ENCODE measurements at regions not wholly inside any gene's neighbourhood (a gene's known extent, or its start where the extent isn't known, plus 50 kb on each side); places are given as distances from the start of the nearest gene placed in this dataset.
"Not testable (repeated sequence)": the region's sequence is repeated elsewhere in the genome, so short reads cannot be mapped to it uniquely, and the experiment has no call there.

DNA sequence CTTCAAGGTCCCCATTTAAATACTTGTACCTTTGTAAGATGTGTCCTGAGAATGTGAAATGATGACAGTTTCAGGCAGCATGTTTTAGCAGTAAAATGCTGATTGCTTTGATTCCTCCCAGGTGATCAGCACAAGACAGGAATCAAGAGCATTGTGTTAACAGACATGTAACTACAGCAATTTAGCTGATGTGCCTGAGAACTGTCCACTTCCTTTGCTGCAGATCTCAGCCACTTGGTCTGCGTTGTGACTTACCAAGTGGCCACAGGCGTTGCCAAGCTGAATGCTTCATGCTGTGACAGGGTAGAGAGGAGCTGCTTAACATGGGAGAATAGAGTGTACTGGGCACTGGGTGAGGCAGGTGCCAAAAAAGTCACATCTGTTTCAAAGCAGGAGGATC lies 767.0 kb upstream of the POU3F2 start:
- ATAC-seq, result no peak
- TF ChIP-seq BACH2 (CRISPR knock-in tag; IDR thresholded peaks at IDR 0.05; ENCODE audit: borderline replicate concordance) (no peak), RARB (CRISPR knock-in tag; IDR thresholded peaks at IDR 0.05) (no peak), ISL1 (CRISPR knock-in tag; IDR thresholded peaks at IDR 0.05) (no peak), GLIS3 (CRISPR knock-in tag; IDR thresholded peaks at IDR 0.05) (no peak), ZC3H10 (CRISPR knock-in tag; IDR thresholded peaks at IDR 0.05) (no peak), TOX (CRISPR knock-in tag; IDR thresholded peaks at IDR 0.05; ENCODE audit: borderline replicate concordance) (no peak), ZNF8 (CRISPR knock-in tag; IDR thresholded peaks at IDR 0.05) (no peak), ZFP3 (CRISPR knock-in tag; IDR thresholded peaks at IDR 0.05) (no peak), OSR1 (CRISPR knock-in tag; IDR thresholded peaks at IDR 0.05) (no peak), ESRRG (CRISPR knock-in tag; IDR thresholded peaks at IDR 0.05) (no peak), SNAI2 (CRISPR knock-in tag; IDR thresholded peaks at IDR 0.05) (no peak)
- TF ChIP-seq, protein P1, sequence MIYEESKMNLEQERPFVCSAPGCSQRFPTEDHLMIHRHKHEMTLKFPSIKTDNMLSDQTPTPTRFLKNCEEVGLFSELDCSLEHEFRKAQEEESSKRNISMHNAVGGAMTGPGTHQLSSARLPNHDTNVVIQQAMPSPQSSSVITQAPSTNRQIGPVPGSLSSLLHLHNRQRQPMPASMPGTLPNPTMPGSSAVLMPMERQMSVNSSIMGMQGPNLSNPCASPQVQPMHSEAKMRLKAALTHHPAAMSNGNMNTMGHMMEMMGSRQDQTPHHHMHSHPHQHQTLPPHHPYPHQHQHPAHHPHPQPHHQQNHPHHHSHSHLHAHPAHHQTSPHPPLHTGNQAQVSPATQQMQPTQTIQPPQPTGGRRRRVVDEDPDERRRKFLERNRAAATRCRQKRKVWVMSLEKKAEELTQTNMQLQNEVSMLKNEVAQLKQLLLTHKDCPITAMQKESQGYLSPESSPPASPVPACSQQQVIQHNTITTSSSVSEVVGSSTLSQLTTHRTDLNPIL (CRISPR knock-in tag; IDR thresholded peaks at IDR 0.05; ENCODE audit: low read depth), result no peak
- TF ChIP-seq, protein P2, sequence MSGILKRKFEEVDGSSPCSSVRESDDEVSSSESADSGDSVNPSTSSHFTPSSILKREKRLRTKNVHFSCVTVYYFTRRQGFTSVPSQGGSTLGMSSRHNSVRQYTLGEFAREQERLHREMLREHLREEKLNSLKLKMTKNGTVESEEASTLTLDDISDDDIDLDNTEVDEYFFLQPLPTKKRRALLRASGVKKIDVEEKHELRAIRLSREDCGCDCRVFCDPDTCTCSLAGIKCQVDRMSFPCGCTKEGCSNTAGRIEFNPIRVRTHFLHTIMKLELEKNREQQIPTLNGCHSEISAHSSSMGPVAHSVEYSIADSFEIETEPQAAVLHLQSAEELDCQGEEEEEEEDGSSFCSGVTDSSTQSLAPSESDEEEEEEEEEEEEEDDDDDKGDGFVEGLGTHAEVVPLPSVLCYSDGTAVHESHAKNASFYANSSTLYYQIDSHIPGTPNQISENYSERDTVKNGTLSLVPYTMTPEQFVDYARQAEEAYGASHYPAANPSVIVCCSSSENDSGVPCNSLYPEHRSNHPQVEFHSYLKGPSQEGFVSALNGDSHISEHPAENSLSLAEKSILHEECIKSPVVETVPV (CRISPR knock-in tag; IDR thresholded peaks at IDR 0.05), result no peak
- TF ChIP-seq, protein P3, sequence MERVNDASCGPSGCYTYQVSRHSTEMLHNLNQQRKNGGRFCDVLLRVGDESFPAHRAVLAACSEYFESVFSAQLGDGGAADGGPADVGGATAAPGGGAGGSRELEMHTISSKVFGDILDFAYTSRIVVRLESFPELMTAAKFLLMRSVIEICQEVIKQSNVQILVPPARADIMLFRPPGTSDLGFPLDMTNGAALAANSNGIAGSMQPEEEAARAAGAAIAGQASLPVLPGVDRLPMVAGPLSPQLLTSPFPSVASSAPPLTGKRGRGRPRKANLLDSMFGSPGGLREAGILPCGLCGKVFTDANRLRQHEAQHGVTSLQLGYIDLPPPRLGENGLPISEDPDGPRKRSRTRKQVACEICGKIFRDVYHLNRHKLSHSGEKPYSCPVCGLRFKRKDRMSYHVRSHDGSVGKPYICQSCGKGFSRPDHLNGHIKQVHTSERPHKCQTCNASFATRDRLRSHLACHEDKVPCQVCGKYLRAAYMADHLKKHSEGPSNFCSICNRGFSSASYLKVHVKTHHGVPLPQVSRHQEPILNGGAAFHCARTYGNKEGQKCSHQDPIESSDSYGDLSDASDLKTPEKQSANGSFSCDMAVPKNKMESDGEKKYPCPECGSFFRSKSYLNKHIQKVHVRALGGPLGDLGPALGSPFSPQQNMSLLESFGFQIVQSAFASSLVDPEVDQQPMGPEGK (CRISPR knock-in tag; IDR thresholded peaks at IDR 0.05; ENCODE audit: borderline replicate concordance), result no peak

DNA sequence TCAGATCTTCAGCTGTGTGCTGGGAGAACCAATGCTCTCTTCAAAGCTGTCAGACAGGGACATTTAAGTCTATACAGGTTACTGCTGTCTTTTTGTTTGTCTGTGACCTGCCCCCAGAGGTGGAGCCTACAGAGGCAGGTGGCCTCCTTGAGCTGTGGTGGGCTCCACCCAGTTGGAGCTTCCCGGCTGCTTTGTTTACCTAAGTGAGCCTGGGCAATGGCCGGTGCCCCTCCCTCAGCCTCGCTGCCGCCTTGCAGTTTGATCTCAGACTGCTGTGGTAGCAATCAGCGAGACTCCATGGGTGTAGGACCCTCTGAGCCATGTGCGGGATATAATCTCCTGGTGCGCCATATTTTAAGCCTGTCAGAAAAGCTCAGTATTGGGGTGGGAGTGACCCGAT lies 745.8 kb upstream of the POU3F2 start:
- ATAC-seq, result not testable (repeated sequence)

DNA sequence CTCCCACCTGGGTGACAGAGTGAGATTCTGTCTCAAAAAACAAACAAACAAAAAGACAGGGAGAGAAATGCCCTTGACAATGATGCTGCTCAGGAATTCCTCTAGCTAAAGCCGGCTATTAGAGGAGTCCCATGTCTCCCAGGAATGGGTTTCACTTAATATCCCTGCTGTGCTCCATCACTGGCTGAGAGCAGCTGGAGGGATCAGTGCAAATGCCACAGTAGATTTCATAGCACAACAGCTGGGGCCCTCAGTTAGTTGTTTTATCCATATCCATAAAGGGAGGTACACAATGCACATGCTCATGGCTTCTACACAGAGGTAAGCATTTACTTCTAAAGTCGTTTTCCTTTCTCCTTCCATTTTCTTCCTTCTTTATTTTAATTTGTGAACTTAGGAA lies 742.0 kb upstream of the POU3F2 start:
- ATAC-seq, result no peak
- TF ChIP-seq TOX (CRISPR knock-in tag; IDR thresholded peaks at IDR 0.05; ENCODE audit: borderline replicate concordance), result no peak
- TF ChIP-seq SNAI2 (CRISPR knock-in tag; IDR thresholded peaks at IDR 0.05), result no peak
- no peak for TF ChIP-seq ESRRG (CRISPR knock-in tag; IDR thresholded peaks at IDR 0.05)
- no peak for TF ChIP-seq OSR1 (CRISPR knock-in tag; IDR thresholded peaks at IDR 0.05)
- no peak for TF ChIP-seq ISL1 (CRISPR knock-in tag; IDR thresholded peaks at IDR 0.05)
- no peak for TF ChIP-seq ZC3H10 (CRISPR knock-in tag; IDR thresholded peaks at IDR 0.05)
- TF ChIP-seq, protein P3 (CRISPR knock-in tag; IDR thresholded peaks at IDR 0.05; ENCODE audit: borderline replicate concordance), result no peak
- no peak for TF ChIP-seq ZFP30 (CRISPR knock-in tag; IDR thresholded peaks at IDR 0.05)
- TF ChIP-seq, protein P4, sequence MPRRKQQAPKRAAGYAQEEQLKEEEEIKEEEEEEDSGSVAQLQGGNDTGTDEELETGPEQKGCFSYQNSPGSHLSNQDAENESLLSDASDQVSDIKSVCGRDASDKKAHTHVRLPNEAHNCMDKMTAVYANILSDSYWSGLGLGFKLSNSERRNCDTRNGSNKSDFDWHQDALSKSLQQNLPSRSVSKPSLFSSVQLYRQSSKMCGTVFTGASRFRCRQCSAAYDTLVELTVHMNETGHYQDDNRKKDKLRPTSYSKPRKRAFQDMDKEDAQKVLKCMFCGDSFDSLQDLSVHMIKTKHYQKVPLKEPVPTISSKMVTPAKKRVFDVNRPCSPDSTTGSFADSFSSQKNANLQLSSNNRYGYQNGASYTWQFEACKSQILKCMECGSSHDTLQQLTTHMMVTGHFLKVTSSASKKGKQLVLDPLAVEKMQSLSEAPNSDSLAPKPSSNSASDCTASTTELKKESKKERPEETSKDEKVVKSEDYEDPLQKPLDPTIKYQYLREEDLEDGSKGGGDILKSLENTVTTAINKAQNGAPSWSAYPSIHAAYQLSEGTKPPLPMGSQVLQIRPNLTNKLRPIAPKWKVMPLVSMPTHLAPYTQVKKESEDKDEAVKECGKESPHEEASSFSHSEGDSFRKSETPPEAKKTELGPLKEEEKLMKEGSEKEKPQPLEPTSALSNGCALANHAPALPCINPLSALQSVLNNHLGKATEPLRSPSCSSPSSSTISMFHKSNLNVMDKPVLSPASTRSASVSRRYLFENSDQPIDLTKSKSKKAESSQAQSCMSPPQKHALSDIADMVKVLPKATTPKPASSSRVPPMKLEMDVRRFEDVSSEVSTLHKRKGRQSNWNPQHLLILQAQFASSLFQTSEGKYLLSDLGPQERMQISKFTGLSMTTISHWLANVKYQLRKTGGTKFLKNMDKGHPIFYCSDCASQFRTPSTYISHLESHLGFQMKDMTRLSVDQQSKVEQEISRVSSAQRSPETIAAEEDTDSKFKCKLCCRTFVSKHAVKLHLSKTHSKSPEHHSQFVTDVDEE (CRISPR knock-in tag; IDR thresholded peaks at IDR 0.05), result no peak
- no peak for TF ChIP-seq BACH2 (CRISPR knock-in tag; IDR thresholded peaks at IDR 0.05; ENCODE audit: borderline replicate concordance)
- TF ChIP-seq, protein P5, sequence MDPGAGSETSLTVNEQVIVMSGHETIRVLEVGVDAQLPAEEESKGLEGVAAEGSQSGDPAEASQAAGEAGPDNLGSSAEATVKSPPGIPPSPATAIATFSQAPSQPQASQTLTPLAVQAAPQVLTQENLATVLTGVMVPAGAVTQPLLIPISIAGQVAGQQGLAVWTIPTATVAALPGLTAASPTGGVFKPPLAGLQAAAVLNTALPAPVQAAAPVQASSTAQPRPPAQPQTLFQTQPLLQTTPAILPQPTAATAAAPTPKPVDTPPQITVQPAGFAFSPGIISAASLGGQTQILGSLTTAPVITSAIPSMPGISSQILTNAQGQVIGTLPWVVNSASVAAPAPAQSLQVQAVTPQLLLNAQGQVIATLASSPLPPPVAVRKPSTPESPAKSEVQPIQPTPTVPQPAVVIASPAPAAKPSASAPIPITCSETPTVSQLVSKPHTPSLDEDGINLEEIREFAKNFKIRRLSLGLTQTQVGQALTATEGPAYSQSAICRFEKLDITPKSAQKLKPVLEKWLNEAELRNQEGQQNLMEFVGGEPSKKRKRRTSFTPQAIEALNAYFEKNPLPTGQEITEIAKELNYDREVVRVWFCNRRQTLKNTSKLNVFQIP (CRISPR knock-in tag; IDR thresholded peaks at IDR 0.05; ENCODE audit: borderline replicate concordance, low read depth), result no peak
- TF ChIP-seq TCF4 (CRISPR knock-in tag; IDR thresholded peaks at IDR 0.05; ENCODE audit: borderline replicate concordance), result no peak
- TF ChIP-seq ZNF8 (CRISPR knock-in tag; IDR thresholded peaks at IDR 0.05), result no peak
- TF ChIP-seq ARNTL (CRISPR knock-in tag; IDR thresholded peaks at IDR 0.05; ENCODE audit: borderline replicate concordance, low read depth), result no peak
- no peak for TF ChIP-seq PPARA (CRISPR knock-in tag; IDR thresholded peaks at IDR 0.05; ENCODE audit: borderline replicate concordance)
- no peak for TF ChIP-seq CSDC2 (CRISPR knock-in tag; IDR thresholded peaks at IDR 0.05)
- TF ChIP-seq ZNF565 (CRISPR knock-in tag; conservative IDR thresholded peaks at IDR 0.05; ENCODE audit: low read depth), result no peak
- no peak for TF ChIP-seq ZNF70 (CRISPR knock-in tag; IDR thresholded peaks at IDR 0.05)
- TF ChIP-seq ZFP3 (CRISPR knock-in tag; IDR thresholded peaks at IDR 0.05), result no peak

Measured in SK-N-SH treated with all-trans-retinoic acid at 6 μM for 48 hours (cell line).